ENCODE measurements at regions not wholly inside any gene's neighbourhood (a gene's known extent, or its start where the extent isn't known, plus 50 kb on each side); places are given as distances from the start of the nearest gene placed in this dataset.

DNA sequence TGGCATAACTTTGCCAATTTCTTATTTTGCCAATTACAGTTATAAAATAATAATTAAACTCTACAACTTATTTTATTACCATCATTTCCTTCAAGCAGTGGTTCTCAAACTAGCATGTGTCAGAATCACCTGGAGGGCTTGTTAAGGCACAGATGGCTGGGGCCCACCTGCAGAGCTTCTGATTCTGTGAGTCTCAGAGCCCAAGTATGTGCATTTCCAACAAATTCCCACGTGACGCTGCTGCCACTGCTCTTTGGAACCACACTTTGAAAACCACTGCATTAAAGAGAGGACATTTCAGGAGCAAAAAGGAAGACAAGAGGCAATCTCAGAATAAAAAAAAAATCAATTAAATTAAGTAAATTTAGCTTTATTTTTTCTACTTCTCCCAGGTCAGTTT, 94.0 kb upstream of the HNRNPA3 start:
- TF ChIP-seq, protein P1, sequence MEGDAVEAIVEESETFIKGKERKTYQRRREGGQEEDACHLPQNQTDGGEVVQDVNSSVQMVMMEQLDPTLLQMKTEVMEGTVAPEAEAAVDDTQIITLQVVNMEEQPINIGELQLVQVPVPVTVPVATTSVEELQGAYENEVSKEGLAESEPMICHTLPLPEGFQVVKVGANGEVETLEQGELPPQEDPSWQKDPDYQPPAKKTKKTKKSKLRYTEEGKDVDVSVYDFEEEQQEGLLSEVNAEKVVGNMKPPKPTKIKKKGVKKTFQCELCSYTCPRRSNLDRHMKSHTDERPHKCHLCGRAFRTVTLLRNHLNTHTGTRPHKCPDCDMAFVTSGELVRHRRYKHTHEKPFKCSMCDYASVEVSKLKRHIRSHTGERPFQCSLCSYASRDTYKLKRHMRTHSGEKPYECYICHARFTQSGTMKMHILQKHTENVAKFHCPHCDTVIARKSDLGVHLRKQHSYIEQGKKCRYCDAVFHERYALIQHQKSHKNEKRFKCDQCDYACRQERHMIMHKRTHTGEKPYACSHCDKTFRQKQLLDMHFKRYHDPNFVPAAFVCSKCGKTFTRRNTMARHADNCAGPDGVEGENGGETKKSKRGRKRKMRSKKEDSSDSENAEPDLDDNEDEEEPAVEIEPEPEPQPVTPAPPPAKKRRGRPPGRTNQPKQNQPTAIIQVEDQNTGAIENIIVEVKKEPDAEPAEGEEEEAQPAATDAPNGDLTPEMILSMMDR (conservative IDR thresholded peaks at IDR 0.05; ENCODE audit: low read depth, low read length): no peak
- TF ChIP-seq EZH2 (IDR thresholded peaks at IDR 0.05; ENCODE audit: low read length, unreplicated experiment): no peak
